NCI-H446 (cell line): ENCODE measurements at regions not wholly inside any gene's neighbourhood (a gene's known extent, or its start where the extent isn't known, plus 50 kb on each side); places are given as distances from the start of the nearest gene placed in this dataset.
"Not testable (repeated sequence)": the region's sequence is repeated elsewhere in the genome, so short reads cannot be mapped to it uniquely, and the experiment has no call there.

Experiments used
- DNase-seq, 2 experiments: peaks; one replicate each; lab custom pipeline; 2025; lab: John Stamatoyannopoulos, UW

DNA sequence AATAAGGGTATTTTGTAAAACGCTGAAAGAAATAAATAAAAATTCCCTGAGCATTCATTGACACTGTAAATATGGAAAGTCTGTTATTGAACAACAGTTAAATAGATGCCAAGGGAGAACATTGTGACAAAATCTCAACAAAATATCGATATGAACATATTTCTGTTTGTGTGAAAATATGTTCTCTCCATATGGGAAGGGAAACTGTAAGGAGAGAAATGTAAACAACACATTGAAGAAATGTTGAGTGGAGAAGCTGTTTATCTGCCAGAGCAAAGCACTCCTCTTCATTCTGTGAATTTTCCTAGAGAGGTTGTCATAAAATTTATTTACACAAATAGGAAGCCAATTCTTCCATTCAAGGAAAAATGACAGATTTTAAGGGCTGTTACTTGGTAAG is 57.1 kb upstream of the EOMES start:
- DNase-seq, result no peak

GRCh38 chr3:27789420-27789819 is 67.3 kb upstream of the EOMES start:
- DNase-seq, result no peak

- DNase-seq, result no peak
These were observed 69.8 kb upstream of the EOMES start for GRCh38 chr3:27791956-27792355.

- no peak for DNase-seq
These were observed 70.7 kb upstream of the EOMES start for GRCh38 chr3:27792869-27793268.

GRCh38 chr3:27794211-27794610 is 72.1 kb upstream of the EOMES start:
- no peak for DNase-seq

DNA sequence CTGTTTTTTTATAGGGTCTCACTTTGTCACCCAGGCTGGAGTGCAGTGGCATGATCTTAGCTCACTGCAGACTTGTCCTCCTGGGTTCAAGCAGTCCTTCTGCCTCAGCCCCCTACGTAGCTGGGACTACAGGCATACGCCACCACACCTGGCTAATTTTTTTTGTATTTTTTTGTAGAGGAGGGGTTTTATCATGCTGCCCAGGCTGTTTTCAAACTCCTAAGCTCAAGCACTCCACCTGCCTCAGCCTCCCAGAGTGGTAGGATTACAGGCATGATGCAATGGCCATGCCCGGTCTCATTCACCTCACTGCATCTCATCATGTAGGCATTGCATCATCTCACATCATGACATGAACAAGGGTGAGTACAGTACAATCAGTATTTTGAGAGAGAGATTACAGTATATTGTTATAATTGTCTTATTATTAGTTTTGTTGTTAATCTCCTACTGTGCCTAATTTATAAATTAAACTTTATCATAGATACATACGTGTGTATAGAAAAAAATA is 74.3 kb upstream of the EOMES start:
- no peak for DNase-seq

DNA sequence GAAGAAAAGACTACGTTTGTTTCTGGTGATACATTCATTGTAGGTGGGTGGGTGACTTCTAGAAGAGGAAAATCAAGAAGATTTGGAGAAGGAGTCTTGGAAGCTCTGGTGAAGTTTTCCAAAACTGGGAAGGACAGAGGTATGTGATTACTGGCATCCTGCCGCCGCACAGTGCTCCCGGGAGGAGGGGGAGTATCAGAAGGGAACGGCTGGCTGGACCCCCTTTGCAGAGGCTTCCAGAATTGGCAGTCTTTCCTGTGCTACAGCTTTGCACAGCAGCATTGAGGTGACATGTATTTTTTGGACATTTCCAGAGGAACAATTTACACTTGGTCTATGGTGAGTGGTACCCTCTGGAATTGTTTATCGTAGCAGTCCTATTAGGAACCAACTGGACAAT is 75.7 kb upstream of the EOMES start:
- DNase-seq, result no peak

GRCh38 chr3:27800261-27800660 is 78.1 kb upstream of the EOMES start:
- DNase-seq, result no peak

DNA sequence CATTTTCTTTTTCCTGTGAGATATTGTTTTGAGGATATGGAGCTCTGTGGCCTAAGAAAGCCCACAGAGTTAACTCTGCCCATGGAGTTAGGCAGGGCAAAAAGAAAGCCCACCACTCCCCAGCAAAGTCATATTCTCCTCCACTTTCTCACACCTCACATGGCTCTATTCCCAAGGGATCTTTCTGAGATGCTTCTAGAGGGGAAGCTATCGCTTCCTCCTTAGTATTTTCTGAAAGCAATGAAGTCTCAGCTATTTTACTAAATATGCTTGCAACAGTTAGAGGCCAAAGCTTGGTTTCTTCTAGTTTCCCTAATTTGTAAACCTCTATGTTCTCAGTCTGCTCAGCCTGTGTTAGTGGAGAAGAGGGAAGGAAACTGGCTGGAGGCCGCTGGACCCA is 80.3 kb upstream of the EOMES start:
- DNase-seq, result no peak

DNA sequence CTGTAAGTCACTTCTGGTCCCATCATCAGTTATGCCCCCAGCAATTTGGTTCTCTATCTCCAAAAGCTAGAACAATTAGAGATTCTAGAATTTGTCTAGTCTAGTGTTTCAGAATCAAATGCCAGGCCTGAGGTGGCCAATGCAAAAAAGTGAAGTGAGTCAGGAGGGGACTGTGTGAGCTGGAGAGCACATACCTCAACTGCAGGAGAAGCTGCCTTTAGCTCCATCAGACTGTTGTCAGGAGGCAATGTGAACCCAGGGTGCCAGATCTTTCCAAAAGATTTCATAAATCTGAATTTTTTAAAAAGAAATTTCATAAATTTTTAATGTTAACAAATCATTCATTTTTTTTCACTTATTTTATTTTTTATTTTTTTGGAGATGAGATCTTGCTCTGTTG is 80.7 kb upstream of the EOMES start:
- DNase-seq, result no peak

DNA sequence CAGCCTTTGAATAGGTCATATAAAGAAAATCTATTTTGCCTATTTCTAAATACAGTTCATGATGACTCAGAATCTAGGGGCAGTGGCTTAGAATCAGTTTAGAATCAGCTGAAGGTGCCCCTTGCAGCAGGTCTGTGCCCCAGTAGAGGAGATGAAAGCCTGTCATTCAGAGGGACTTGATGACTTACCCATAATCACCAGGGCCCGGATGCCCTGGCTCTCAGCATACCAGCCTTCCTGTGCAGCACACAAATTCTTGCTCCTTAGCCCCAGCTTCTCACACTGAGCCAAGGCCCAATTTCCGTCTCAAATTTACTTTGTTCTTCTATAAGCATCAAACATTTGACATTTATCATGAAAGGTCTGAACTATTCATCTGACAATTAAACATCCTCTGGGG is 83.2 kb upstream of the EOMES start:
- DNase-seq, result no peak

DNA sequence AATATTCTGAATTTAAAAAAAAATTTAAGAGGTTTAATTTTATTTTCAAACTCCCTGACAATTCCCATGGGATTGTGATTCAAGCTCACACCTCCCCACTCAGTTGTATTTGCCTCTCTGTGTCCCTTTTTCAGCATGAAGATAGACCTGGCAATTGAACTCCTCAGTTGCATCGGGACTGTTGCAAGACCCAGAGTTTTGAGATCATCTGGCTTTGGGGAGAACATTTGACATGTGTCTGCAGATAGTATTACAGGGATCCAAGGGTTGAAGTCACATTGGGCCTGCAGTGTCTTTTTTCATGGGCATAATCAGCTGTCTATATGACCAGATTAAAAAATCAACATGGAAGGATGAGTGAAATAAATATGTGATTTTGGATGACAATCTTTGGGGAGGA is 91.1 kb upstream of the EOMES start:
- no peak for DNase-seq

- DNase-seq, result not testable (repeated sequence)
These were observed 99.5 kb upstream of the EOMES start for GRCh38 chr3:27821609-27822008.

- DNase-seq, result peak in 1 of 2 experiments; percentile 8
These were observed 102.4 kb upstream of the EOMES start for GRCh38 chr3:27824312-27825200.

- no peak for DNase-seq
These were observed 104.3 kb upstream of the EOMES start for GRCh38 chr3:27826448-27826847.

DNA sequence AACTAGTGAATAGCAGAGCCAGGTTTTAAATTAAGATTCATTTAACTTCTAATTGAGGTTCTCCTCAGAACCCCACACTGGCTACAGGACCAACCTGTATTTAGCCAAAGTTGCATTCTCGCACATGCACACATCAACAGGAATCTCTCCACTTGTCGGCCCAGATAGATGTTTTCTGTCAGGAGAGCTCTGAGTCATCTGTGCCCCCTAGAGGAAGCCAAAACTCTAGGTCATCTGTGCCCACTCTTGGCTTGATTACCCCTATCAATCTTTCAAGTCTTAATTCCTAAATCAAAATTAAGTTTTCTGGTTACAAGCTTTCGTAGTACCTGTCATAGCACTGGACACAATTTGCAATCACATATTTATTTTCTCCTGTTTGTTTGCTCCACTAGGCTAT is 104.9 kb upstream of the EOMES start:
- DNase-seq, result peak in 1 of 2 experiments; percentile 8

GRCh38 chr3:27840807-27841594 is 118.9 kb upstream of the EOMES start:
- DNase-seq, result no peak

DNA sequence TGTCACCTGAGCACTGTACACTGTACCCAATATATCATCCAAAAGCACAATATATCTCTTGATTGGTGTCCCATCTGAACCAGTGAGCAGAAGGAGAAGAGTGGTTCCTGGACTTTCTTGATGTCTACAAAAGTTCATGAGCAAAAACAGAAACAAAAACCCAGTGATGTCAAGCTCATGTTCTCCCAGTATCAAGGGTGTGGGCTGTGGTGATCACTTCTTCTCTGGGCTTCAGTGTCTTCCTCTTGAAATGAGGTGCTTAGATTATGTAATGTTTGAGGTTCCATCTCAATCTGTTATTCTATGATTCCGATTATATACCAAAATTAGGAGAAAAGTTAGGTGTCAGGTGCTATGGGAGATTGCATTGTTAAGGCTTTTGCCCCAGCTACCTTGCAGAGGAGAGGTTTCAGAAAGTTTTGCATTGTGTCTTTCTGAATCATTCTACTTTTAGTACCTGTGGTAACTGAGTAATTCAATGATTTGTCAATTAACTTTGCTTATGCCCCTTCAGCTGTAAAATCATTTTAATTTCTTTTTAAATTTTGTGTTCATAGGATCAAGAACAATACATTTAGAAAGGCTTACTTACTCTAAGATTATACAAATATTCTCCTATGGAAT is 122.0 kb upstream of the EOMES start:
- no peak for DNase-seq

GRCh38 chr3:27847697-27848096 is 125.6 kb upstream of the EOMES start:
- DNase-seq, result no peak

DNA sequence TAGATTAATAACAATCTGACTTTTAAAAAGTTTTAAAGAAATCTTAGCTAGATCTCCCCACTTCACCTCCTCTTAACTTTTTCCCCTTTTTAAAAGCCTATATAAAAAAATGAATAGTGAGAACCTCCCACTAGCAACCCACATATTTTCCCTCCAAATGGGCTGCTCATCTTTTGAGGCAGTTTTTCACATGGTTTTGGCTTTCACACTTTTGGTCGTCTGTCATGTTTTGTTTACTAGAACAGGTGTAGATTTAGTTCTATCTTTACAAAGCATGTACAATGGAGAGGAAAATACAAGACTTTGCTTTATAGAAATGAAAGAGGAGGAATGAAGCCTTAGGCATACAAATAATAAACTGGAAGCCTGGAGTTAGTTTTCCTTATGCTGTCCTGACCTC is 126.7 kb upstream of the EOMES start:
- no peak for DNase-seq

DNA sequence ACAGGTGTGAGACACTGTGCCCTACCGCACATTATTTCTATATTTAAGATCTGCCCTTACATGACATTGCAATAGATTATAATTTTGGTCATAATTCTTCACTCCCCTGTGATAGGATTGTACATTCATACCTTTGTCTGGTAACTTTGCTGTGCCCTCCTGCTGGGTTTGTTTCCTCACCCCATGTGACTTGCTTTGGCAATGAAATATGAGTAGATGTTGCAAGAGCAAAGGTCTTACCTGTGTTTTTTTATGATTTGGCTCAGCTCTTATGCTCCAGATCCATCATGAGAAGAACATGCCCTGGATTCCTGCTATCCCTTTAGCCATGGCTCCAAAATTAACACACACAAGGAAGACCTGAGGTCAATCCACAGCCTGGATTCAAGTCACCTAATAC is 137.7 kb upstream of the EOMES start:
- DNase-seq, result no peak
